OCI-LY7 (cell line): ENCODE measurements at regions not wholly inside any gene's neighbourhood (a gene's known extent, or its start where the extent isn't known, plus 50 kb on each side); places are given as distances from the start of the nearest gene placed in this dataset.

Source experiments
- EZH2phosphoT487 ChIP-seq: fragments of 200-600 bp; sonication (generic); IDR thresholded peaks from 2 replicates; pipeline ENCODE4 v1.6.1; 2018; ENCODE audit warnings: low read depth, borderline replicate concordance, mild to moderate bottlenecking, mixed run types, antibody characterized with exemption, low read length, moderate library complexity, mixed read lengths
- TF ChIP-seq, protein P1 (sequence below): fragments of 200-600 bp; sonication (generic); conservative IDR thresholded peaks from 2 replicates; pipeline ENCODE4 v1.5.1; 2014; ENCODE audit warnings: mild to moderate bottlenecking, antibody characterized with exemption, low read length, moderate library complexity, mixed read lengths

- TF ChIP-seq, protein P1, sequence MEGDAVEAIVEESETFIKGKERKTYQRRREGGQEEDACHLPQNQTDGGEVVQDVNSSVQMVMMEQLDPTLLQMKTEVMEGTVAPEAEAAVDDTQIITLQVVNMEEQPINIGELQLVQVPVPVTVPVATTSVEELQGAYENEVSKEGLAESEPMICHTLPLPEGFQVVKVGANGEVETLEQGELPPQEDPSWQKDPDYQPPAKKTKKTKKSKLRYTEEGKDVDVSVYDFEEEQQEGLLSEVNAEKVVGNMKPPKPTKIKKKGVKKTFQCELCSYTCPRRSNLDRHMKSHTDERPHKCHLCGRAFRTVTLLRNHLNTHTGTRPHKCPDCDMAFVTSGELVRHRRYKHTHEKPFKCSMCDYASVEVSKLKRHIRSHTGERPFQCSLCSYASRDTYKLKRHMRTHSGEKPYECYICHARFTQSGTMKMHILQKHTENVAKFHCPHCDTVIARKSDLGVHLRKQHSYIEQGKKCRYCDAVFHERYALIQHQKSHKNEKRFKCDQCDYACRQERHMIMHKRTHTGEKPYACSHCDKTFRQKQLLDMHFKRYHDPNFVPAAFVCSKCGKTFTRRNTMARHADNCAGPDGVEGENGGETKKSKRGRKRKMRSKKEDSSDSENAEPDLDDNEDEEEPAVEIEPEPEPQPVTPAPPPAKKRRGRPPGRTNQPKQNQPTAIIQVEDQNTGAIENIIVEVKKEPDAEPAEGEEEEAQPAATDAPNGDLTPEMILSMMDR: no peak
- no peak for TF ChIP-seq EZH2phosphoT487
These were observed 284.0 kb upstream of the ZFP42 start for GRCh38 chr4:187711586-187711985.
